ENCODE measurements at regions not wholly inside any gene's neighbourhood (a gene's known extent, or its start where the extent isn't known, plus 50 kb on each side); places are given as distances from the start of the nearest gene placed in this dataset.

- Histone ChIP-seq H3K27me3 (ENCODE audit: control insufficient read depth in 3 of 3, insufficient read depth in 3 of 3, low read depth in 1 of 3, low read length in 3 of 3) (no peaks in the 10 kb centered on the region), H3K4me3 (ENCODE audit: low read length in 2 of 2) (no peak overlapping the region), H2BK5ac (ENCODE audit: low read length) (no peak overlapping the region), H3K9ac (ENCODE audit: low read depth, low read length, poor library complexity) (no peak overlapping the region), H2AK5ac (ENCODE audit: low read depth, low read length) (no peak overlapping the region), H3K27ac (replicated peaks; ENCODE audit: low read length) (no peak overlapping the region), H4K8ac (ENCODE audit: low read depth, low read length) (no peak overlapping the region), H3K9me3 (replicated peaks in 1 of 2; ENCODE audit: control insufficient read depth in 2 of 2, insufficient read depth in 1 of 2, low read depth in 1 of 2, low read length in 2 of 2) (no peaks in the 10 kb centered on the region), H4K91ac (ENCODE audit: low read depth, low read length, poor library complexity) (no peak overlapping the region), H3K23ac (ENCODE audit: low read depth, low read length, poor library complexity) (no peak overlapping the region), H3K36me3 (replicated peaks in 1 of 2; ENCODE audit: control insufficient read depth in 2 of 2, insufficient read depth in 2 of 2, low read length in 2 of 2) (no peaks in the 10 kb centered on the region), H2BK15ac (ENCODE audit: low read length) (no peak overlapping the region), H2BK12ac (ENCODE audit: low read length) (no peak overlapping the region), H3K14ac (ENCODE audit: low read length) (no peak overlapping the region), H3K4me1 (ENCODE audit: control insufficient read depth in 2 of 2, insufficient read depth in 1 of 2, low read depth in 1 of 2, low read length in 2 of 2) (peaks cover 0 to 6% of the 10 kb centered on the region in 2 donors), H3K18ac (ENCODE audit: low read length) (no peak overlapping the region), H3K79me1 (ENCODE audit: low read depth, low read length) (no peaks in the 10 kb centered on the region), H2BK120ac (ENCODE audit: low read depth, low read length) (no peak overlapping the region), H2AFZ (ENCODE audit: low read length) (no peak overlapping the region), H3K4ac (ENCODE audit: low read length) (no peak overlapping the region), H3K4me2 (ENCODE audit: insufficient read depth, low read length, poor library complexity, severe bottlenecking) (no peak overlapping the region)
- no peak for DNase-seq (ENCODE audit: low spot score)
Measured at GRCh38 chr1:214954617-214954949, 128.0 kb upstream of the KCNK2 start.

GRCh38 chr1:214957330-214958137, 125.0 kb upstream of the KCNK2 start:
- Histone ChIP-seq H2BK12ac (ENCODE audit: low read length) (no peak overlapping the region), H2BK15ac (ENCODE audit: low read length) (no peak overlapping the region)
- no peak for DNase-seq (ENCODE audit: low spot score)

GRCh38 chr1:214958486-214958885, 124.1 kb upstream of the KCNK2 start:
- Histone ChIP-seq H3K9me3 (replicated peaks in 1 of 2; ENCODE audit: control insufficient read depth in 2 of 2, insufficient read depth in 1 of 2, low read depth in 1 of 2, low read length in 2 of 2) (no peaks in the 10 kb centered on the region), H2BK12ac (ENCODE audit: low read length) (no peak overlapping the region), H2AFZ (ENCODE audit: low read length) (no peak overlapping the region), H3K18ac (ENCODE audit: low read length) (no peak overlapping the region), H2BK5ac (ENCODE audit: low read length) (no peak overlapping the region), H3K9ac (ENCODE audit: low read depth, low read length, poor library complexity) (no peak overlapping the region), H3K27me3 (ENCODE audit: control insufficient read depth in 3 of 3, insufficient read depth in 3 of 3, low read depth in 1 of 3, low read length in 3 of 3) (no peaks in the 10 kb centered on the region), H3K23ac (ENCODE audit: low read depth, low read length, poor library complexity) (no peak overlapping the region), H3K14ac (ENCODE audit: low read length) (no peak overlapping the region), H3K4me3 (ENCODE audit: low read length in 2 of 2) (no peak overlapping the region), H2BK120ac (ENCODE audit: low read depth, low read length) (no peak overlapping the region), H4K8ac (ENCODE audit: low read depth, low read length) (no peak overlapping the region), H4K91ac (ENCODE audit: low read depth, low read length, poor library complexity) (no peak overlapping the region), H2BK15ac (ENCODE audit: low read length) (no peak overlapping the region), H3K4ac (ENCODE audit: low read length) (no peak overlapping the region), H3K36me3 (replicated peaks in 1 of 2; ENCODE audit: control insufficient read depth in 2 of 2, insufficient read depth in 2 of 2, low read length in 2 of 2) (no peaks in the 10 kb centered on the region), H3K4me1 (ENCODE audit: control insufficient read depth in 2 of 2, insufficient read depth in 1 of 2, low read depth in 1 of 2, low read length in 2 of 2) (peaks cover 0 to 6% of the 10 kb centered on the region in 2 donors), H3K4me2 (ENCODE audit: insufficient read depth, low read length, poor library complexity, severe bottlenecking) (no peak overlapping the region), H2AK5ac (ENCODE audit: low read depth, low read length) (no peak overlapping the region), H3K27ac (replicated peaks; ENCODE audit: low read length) (no peak overlapping the region), H3K79me1 (ENCODE audit: low read depth, low read length) (no peaks in the 10 kb centered on the region)
- DNase-seq (ENCODE audit: low spot score): no peak
- no CpG with 5 or more reads among the region's 2 CpGs for WGBS, 2 donors (ENCODE audit: extremely low coverage in 2 of 2, insufficient read length in 2 of 2, insufficient replicate concordance in 1 of 2)

More at GRCh38 chr1:214957330-214958137, 125.0 kb upstream of the KCNK2 start:
- H2BK120ac ChIP-seq (ENCODE audit: low read depth, low read length): no peak overlapping the region
- no peak overlapping the region for H3K18ac ChIP-seq (ENCODE audit: low read length)
- H3K14ac ChIP-seq (ENCODE audit: low read length): no peak overlapping the region
- H4K8ac ChIP-seq (ENCODE audit: low read depth, low read length): no peak overlapping the region
- no peak overlapping the region for H3K4ac ChIP-seq (ENCODE audit: low read length)
- no peak overlapping the region for H3K9ac ChIP-seq (ENCODE audit: low read depth, low read length, poor library complexity)
- H2BK5ac ChIP-seq (ENCODE audit: low read length): no peak overlapping the region
- WGBS, 2 donors (ENCODE audit: extremely low coverage in 2 of 2, insufficient read length in 2 of 2, insufficient replicate concordance in 1 of 2): no CpG with 5 or more reads among the region's 8 CpGs
- no peak overlapping the region for H3K4me2 ChIP-seq (ENCODE audit: insufficient read depth, low read length, poor library complexity, severe bottlenecking)
- no peak overlapping the region for H3K4me3 ChIP-seq (ENCODE audit: low read length in 2 of 2)
- H3K36me3 ChIP-seq (replicated peaks in 1 of 2; ENCODE audit: control insufficient read depth in 2 of 2, insufficient read depth in 2 of 2, low read length in 2 of 2): no peaks in the 10 kb centered on the region
- no peak overlapping the region for H4K91ac ChIP-seq (ENCODE audit: low read depth, low read length, poor library complexity)
- H2AK5ac ChIP-seq (ENCODE audit: low read depth, low read length): no peak overlapping the region
- no peaks in the 10 kb centered on the region for H3K79me1 ChIP-seq (ENCODE audit: low read depth, low read length)
- H3K9me3 ChIP-seq (replicated peaks in 1 of 2; ENCODE audit: control insufficient read depth in 2 of 2, insufficient read depth in 1 of 2, low read depth in 1 of 2, low read length in 2 of 2): no peaks in the 10 kb centered on the region
- H3K27ac ChIP-seq (replicated peaks; ENCODE audit: low read length): no peak overlapping the region
- peak overlapping the region; percentile 11 for H2AFZ ChIP-seq (ENCODE audit: low read length)
- no peaks in the 10 kb centered on the region for H3K27me3 ChIP-seq (ENCODE audit: control insufficient read depth in 3 of 3, insufficient read depth in 3 of 3, low read depth in 1 of 3, low read length in 3 of 3)
- no peak overlapping the region for H3K23ac ChIP-seq (ENCODE audit: low read depth, low read length, poor library complexity)
- peaks cover 0 to 6% of the 10 kb centered on the region in 2 donors for H3K4me1 ChIP-seq (ENCODE audit: control insufficient read depth in 2 of 2, insufficient read depth in 1 of 2, low read depth in 1 of 2, low read length in 2 of 2)

- Histone ChIP-seq H3K4me2 (ENCODE audit: insufficient read depth, low read length, poor library complexity, severe bottlenecking) (no peak overlapping the region), H3K4me1 (ENCODE audit: control insufficient read depth in 2 of 2, insufficient read depth in 1 of 2, low read depth in 1 of 2, low read length in 2 of 2) (peaks cover 0 to 6% of the 10 kb centered on the region in 2 donors), H3K27ac (replicated peaks; ENCODE audit: low read length) (no peak overlapping the region), H3K36me3 (replicated peaks in 1 of 2; ENCODE audit: control insufficient read depth in 2 of 2, insufficient read depth in 2 of 2, low read length in 2 of 2) (no peaks in the 10 kb centered on the region), H2BK120ac (ENCODE audit: low read depth, low read length) (no peak overlapping the region), H2AFZ (ENCODE audit: low read length) (peak overlapping the region; percentile 39), H4K8ac (ENCODE audit: low read depth, low read length) (no peak overlapping the region), H3K27me3 (ENCODE audit: control insufficient read depth in 3 of 3, insufficient read depth in 3 of 3, low read depth in 1 of 3, low read length in 3 of 3) (no peaks in the 10 kb centered on the region), H3K14ac (ENCODE audit: low read length) (no peak overlapping the region), H2BK12ac (ENCODE audit: low read length) (no peak overlapping the region), H3K4ac (ENCODE audit: low read length) (no peak overlapping the region), H2AK5ac (ENCODE audit: low read depth, low read length) (no peak overlapping the region), H3K9ac (ENCODE audit: low read depth, low read length, poor library complexity) (no peak overlapping the region), H3K9me3 (replicated peaks in 1 of 2; ENCODE audit: control insufficient read depth in 2 of 2, insufficient read depth in 1 of 2, low read depth in 1 of 2, low read length in 2 of 2) (no peaks in the 10 kb centered on the region), H3K23ac (ENCODE audit: low read depth, low read length, poor library complexity) (no peak overlapping the region), H4K91ac (ENCODE audit: low read depth, low read length, poor library complexity) (no peak overlapping the region), H3K4me3 (ENCODE audit: low read length in 2 of 2) (no peak overlapping the region), H2BK5ac (ENCODE audit: low read length) (no peak overlapping the region), H2BK15ac (ENCODE audit: low read length) (no peak overlapping the region), H3K79me1 (ENCODE audit: low read depth, low read length) (no peaks in the 10 kb centered on the region), H3K18ac (ENCODE audit: low read length) (no peak overlapping the region)
- DNase-seq (ENCODE audit: low spot score): no peak
- WGBS, 2 donors (ENCODE audit: extremely low coverage in 2 of 2, insufficient read length in 2 of 2, insufficient replicate concordance in 1 of 2): no CpG with 5 or more reads among the region's 3 CpGs
Measured at GRCh38 chr1:214966346-214966745, 116.2 kb upstream of the KCNK2 start.

All from neuronal stem cell (in vitro differentiated cells).